T-helper 1 cell (primary cell): ENCODE measurements at regions not wholly inside any gene's neighbourhood (a gene's known extent, or its start where the extent isn't known, plus 50 kb on each side); places are given as distances from the start of the nearest gene placed in this dataset.

Source experiments
- DNase-seq, 5 donors: peaks; one replicate each; pipeline ENCODE4 v3.0.0-alpha.2; 2012 to 2020

- no peak for DNase-seq
These were observed 499.6 kb upstream of the KCNMB2 start for GRCh38 chr3:178036451-178037144.

- no peak for DNase-seq
These were observed 494.3 kb upstream of the KCNMB2 start for GRCh38 chr3:178041931-178042330.

GRCh38 chr3:178042376-178042775 is 493.9 kb upstream of the KCNMB2 start:
- no peak for DNase-seq

DNA sequence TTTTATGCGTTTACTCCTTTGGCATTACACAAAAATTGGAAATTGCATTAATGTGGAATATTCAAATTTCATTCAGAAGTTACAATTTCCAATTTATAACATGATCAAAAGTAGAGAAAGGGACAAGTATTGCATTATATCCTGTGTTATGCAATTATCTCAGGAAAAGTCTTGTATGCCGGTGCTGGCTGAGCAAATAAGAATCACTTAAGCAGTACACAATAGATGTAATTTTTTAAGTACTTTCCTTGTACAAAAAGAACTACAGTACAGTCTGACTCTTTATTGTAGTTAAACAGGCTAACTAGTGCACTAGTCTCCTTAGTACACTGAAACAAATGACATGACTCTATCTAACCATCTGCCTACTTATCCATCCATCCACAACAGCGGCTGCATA is 493.2 kb upstream of the KCNMB2 start:
- no peak for DNase-seq

- no peak for DNase-seq
These were observed 491.9 kb upstream of the KCNMB2 start for GRCh38 chr3:178044320-178044719.

GRCh38 chr3:178047496-178047895 is 488.7 kb upstream of the KCNMB2 start:
- no peak for DNase-seq

DNA sequence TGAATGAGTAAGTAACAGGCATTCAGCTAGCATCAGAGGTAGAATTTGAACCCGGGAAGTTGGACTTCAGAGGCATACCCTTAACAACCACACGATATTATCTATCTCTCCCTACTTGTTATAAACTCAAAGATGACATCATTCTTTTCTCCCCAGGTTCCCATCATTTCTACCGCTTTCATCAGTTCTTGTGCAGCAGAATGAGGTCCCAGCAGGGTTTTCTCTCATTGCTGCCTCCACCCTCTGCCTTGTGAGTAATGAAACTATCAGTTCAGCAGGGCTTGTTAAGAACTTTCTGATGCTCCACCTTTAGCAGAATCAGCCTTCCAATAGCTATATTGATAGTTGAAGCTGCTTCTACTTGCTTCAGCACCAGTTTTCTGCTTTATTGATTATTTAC is 487.5 kb upstream of the KCNMB2 start:
- no peak for DNase-seq

DNA sequence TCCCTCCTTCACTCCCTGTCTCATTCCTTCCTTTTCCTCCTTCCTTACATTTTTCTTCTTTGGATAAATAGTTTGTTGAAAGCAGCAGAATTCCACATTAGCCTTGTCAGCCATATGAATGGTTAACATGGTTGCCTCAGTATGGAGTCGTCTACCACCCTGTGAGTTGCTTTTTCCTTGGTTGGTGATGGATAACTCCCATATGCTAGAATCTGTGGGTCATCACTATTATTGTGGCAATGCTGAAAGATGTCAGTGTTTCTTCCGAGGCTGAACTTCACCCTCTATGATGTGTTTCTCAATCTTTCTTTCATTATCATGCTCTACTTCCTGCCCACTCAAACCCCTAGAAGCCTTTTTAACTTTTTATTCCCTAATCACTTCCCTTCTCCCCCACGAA is 481.8 kb upstream of the KCNMB2 start:
- no peak for DNase-seq

GRCh38 chr3:178055939-178056338 is 480.3 kb upstream of the KCNMB2 start:
- no peak for DNase-seq

DNA sequence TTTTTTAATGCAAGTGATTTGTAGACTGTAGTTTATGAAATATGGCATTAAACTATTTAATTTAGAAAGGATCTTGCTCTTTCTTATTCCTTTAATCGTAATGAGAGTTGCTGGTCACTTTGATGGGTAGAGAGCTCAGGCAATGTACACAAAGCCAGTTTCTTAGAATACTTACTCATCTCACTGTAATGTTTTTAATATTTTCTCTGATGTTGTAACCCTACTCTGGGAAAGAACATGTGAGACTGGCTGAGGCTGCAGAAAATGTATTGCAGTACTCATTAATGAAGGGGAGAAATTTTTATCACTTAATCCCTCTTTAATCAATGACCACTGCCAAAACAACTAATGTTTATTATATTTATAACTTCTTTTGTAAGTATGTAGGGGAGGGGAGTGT is 479.4 kb upstream of the KCNMB2 start:
- no peak for DNase-seq

DNA sequence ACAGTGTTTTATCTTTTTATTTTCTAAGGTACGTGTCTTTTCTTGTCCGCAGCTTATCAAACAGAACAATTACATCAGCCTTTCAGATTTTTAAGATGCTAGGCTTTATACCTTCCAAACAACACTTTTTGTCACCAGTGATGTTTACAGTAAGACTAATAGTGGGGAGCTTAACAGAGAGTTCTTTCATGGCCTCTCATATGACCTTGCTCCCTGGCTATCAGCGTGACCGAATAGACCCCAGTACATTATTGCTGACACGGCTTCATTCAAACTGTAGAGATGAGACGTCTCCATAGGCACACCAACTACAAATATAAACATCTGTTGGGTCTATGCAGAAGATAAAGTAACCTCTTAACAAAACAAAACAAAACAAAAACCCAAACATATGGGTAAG is 477.6 kb upstream of the KCNMB2 start:
- no peak for DNase-seq

DNA sequence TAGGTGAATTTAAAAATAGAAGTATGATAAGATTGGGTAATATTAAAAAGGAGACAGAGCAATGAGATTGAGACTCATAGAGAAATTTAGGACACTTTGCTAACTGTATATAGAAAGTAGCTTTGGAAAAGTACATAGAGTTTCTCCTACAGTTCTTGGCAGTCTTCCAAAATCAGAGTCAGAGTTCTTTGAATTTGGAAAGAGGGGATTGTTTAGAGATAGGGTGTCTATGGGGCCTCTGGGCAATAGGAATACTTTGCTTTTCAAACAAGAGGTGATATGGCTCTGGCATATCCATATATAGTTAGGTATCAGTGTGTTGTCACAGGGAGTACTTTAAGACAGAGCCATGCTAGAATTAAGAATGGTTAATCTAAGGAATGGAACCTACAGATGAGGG is 477.1 kb upstream of the KCNMB2 start:
- no peak for DNase-seq

GRCh38 chr3:178059836-178060235 is 476.4 kb upstream of the KCNMB2 start:
- no peak for DNase-seq

- no peak for DNase-seq
These were observed 475.8 kb upstream of the KCNMB2 start for GRCh38 chr3:178060407-178060806.

DNA sequence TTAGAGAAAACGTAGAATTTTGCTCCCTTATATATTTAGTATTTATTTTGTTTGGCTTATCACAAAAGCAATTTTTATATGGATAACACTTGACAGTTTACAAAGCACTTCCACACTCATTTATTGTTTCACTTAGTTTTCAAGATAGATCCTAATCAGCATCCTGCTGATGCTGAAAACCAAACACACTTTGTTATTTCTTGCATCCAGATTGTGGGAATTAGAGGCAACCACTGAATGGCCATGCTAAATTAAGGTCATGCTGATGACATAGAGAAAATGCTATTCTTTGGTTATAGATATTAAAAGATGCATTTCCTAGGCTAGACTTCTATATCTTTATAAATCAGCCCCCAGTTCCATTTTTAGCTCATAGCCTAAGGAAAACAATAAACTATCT is 474.1 kb upstream of the KCNMB2 start:
- no peak for DNase-seq

DNA sequence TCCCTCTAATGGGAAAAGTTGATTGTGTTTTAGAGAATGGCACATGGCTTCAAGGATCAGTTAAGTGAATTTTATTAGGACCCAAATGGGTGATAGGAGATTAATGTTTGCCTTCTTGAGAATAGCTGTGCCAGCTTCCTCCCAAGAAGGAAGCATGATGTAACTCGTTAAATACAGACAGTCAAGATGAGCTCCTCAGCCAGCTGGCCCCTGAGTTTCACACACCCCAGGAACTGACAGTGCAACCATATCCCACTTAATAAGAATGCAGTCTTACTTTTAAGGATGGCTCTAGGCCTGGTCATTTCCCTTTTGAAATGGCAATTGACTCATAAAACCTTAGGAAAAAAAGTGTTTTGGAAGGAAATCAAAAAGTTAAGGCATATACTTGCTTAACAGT is 472.8 kb upstream of the KCNMB2 start:
- no peak for DNase-seq

DNA sequence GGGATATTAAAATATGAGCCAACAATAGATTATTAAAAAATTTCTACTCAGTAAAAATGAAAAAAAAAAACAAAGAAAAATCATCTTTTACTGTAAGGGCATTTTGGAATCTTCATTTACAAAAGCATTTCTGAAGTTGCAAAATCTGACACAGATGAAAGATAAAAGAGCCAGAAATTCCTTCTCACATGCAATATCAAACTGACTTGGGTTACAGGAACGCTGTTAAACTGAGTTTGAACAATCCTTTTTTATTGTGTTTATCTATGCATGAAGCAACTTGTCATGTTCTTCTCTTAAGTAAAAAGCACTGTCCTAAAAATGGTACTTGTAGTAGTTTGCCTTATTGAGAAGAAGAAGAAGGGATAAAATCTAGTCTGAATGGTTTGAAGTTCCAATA is 468.5 kb upstream of the KCNMB2 start:
- DNase-seq: no peak

DNA sequence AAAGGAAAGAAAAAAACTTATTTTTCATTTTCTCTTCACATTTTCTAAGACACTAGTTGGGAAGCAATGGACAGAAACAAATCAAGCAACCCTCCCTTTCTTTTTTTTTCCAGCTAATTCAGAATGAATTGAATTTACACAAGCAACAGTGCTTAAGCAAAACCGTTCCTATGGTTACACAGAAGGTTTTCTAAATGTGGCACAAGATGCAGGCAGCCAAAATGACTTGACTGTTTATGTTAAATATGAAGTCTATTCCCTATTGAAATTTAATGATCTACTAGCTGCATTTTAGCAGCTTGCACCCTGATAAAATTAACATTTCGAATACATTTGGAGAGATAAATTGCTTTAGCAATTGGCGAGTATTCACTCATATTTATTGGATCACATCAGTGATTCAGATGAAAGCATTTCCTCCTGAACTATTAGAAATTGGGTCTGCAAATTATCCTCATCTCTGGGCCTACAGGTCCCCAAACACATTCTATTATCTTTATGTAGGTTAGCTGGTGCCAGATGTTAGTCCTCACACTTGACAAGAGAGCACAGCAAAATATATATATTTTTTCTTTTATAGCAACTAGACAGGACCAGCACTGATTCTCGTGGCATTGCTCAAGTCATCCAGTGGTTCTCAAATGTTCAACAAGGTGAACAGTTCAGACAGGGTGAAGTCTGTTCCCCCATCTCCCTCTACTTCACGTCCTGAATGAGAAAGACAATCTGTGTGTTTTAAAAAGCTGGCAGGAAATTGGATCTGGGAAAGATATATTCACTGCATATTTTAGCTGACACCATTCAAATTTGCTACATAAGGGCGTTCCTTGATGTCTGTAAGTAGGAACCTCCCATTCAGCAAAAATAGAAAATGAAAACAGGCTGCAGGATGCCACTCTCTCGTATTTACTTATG is 463.6 kb upstream of the KCNMB2 start:
- no peak for DNase-seq

GRCh38 chr3:178073366-178073765 is 462.9 kb upstream of the KCNMB2 start:
- DNase-seq: no peak

DNA sequence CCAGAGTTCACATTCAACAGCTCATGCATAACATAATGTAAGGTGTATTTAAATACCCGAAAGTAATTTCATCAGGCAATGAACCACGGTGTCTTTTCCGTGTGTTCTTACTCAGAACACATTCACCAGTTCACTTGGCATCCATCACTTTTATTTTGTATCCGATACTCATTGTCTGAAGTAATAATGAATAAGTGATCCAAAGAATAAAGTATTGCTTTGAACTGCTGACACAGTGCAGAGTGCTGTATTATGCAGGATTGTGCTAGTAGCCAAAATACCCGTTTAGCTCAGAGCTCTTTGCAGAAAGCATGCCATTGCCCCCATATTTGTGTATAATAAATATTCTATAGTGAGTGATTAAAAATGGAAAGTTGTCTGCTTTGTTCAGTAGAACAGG is 460.9 kb upstream of the KCNMB2 start:
- no peak for DNase-seq

- DNase-seq: no peak
These were observed 457.3 kb upstream of the KCNMB2 start for GRCh38 chr3:178078953-178079352.

- DNase-seq: no peak
These were observed 456.3 kb upstream of the KCNMB2 start for GRCh38 chr3:178079966-178080365.

GRCh38 chr3:178082326-178082906 is 453.8 kb upstream of the KCNMB2 start:
- DNase-seq: no peak
